Vagina (tissue), 2 donors: ENCODE measurements at regions not wholly inside any gene's neighbourhood (a gene's known extent, or its start where the extent isn't known, plus 50 kb on each side); places are given as distances from the start of the nearest gene placed in this dataset.

ENCODE experiments used
- CTCF ChIP-seq, 3 experiments: fragments of 450-650 bp in 2 of 3; fragments of 200-600 bp in 1 of 3; sonication (generic) in 1 of 3; IDR thresholded peaks; one replicate each; pipeline ENCODE4 v1.5.1; 2017 to 2019; ENCODE audit warnings: antibody characterized with exemption in 3 of 3, mild to moderate bottlenecking in 2 of 3, moderate library complexity in 2 of 3
- POLR2A ChIP-seq, 2 donors: fragments of 450-650 bp; IDR thresholded peaks; one replicate each; pipeline ENCODE4 v1.6.1; 2017; ENCODE audit warnings: antibody characterized with exemption in 2 of 2, mild to moderate bottlenecking in 2 of 2, moderate library complexity in 2 of 2
- POLR2AphosphoS5 ChIP-seq, 2 donors: sonication (generic); formaldehyde crosslinking; IDR thresholded peaks; one replicate each; pipeline ENCODE4 v1.9.0; 2017; ENCODE audit warnings: antibody characterized with exemption in 2 of 2, mild to moderate bottlenecking in 2 of 2, low read depth in 1 of 2; ENCODE audit not compliant: insufficient read depth in 1 of 2

GRCh38 chr6:140579918-140580317, 1205.5 kb upstream of the CITED2 start:
- TF ChIP-seq CTCF (IDR thresholded peaks at IDR 0.05) (no peak), POLR2AphosphoS5 (IDR thresholded peaks at IDR 0.05; ENCODE audit: insufficient read depth in 1 of 2, low read depth in 1 of 2) (no peak), POLR2A (IDR thresholded peaks at IDR 0.05) (no peak)
